H7 (cell line): ENCODE measurements at regions not wholly inside any gene's neighbourhood (a gene's known extent, or its start where the extent isn't known, plus 50 kb on each side); places are given as distances from the start of the nearest gene placed in this dataset.

Experiments used
- DNase-seq: peaks from one replicate; pipeline ENCODE4 v3.0.0; 2012
- H3K27me3 ChIP-seq: 2 replicates; pipeline ENCODE4 v1.6.0; 2011; ENCODE audit warnings: mild to moderate bottlenecking, low read length; ENCODE audit not compliant: control insufficient read depth, insufficient read depth
- H3K36me3 ChIP-seq: replicated peaks from 2 replicates; pipeline ENCODE4 v1.5.1; 2011; ENCODE audit warnings: low read length; ENCODE audit not compliant: control insufficient read depth, insufficient read depth
- H3K4me3 ChIP-seq: 2 replicates; pipeline ENCODE4 v1.5.1; 2011; ENCODE audit warnings: low read depth, mild to moderate bottlenecking, control low read depth, low read length, moderate library complexity; ENCODE audit not compliant: insufficient read depth

GRCh38 chr5:135703016-135703550, 124.3 kb upstream of the CXCL14 start:
- no peak for DNase-seq

GRCh38 chr5:135702191-135702590, 123.4 kb upstream of the CXCL14 start:
- no peak for DNase-seq
- no peaks in the 10 kb centered on the region for H3K36me3 ChIP-seq
- no peak overlapping the region for H3K4me3 ChIP-seq
- H3K27me3 ChIP-seq: no peaks in the 10 kb centered on the region

More at GRCh38 chr5:135703016-135703550, 124.3 kb upstream of the CXCL14 start:
- no peak overlapping the region for H3K4me3 ChIP-seq
- H3K27me3 ChIP-seq: no peaks in the 10 kb centered on the region
- H3K36me3 ChIP-seq: no peaks in the 10 kb centered on the region

- no peaks in the 10 kb centered on the region for H3K36me3 ChIP-seq
- no peaks in the 10 kb centered on the region for H3K27me3 ChIP-seq
- DNase-seq: no peak
- H3K4me3 ChIP-seq: no peak overlapping the region
Observed at GRCh38 chr5:135700731-135701130, 121.9 kb upstream of the CXCL14 start.

GRCh38 chr5:135697959-135698345, 119.2 kb upstream of the CXCL14 start:
- Histone ChIP-seq H3K4me3 (no peak overlapping the region), H3K27me3 (no peaks in the 10 kb centered on the region; the same call in 1 of the 2 replicates), H3K36me3 (no peaks in the 10 kb centered on the region)
- DNase-seq: no peak

- no peak overlapping the region for H3K4me3 ChIP-seq
- DNase-seq: no peak
- no peaks in the 10 kb centered on the region; the same call in 1 of the 2 replicates for H3K27me3 ChIP-seq
- H3K36me3 ChIP-seq: no peaks in the 10 kb centered on the region
Observed at GRCh38 chr5:135697251-135697958, 118.6 kb upstream of the CXCL14 start.

GRCh38 chr5:135696317-135696716, 117.5 kb upstream of the CXCL14 start:
- Histone ChIP-seq H3K4me3 (no peak overlapping the region), H3K36me3 (no peaks in the 10 kb centered on the region), H3K27me3 (no peaks in the 10 kb centered on the region; the same call in 1 of the 2 replicates)
- DNase-seq: no peak

- no peaks in the 10 kb centered on the region; the same call in 1 of the 2 replicates for H3K27me3 ChIP-seq
- DNase-seq: no peak
- H3K36me3 ChIP-seq: no peaks in the 10 kb centered on the region
- H3K4me3 ChIP-seq: no peak overlapping the region
Observed at GRCh38 chr5:135695656-135696313, 117.0 kb upstream of the CXCL14 start.

- Histone ChIP-seq H3K4me3 (no peak overlapping the region), H3K36me3 (no peaks in the 10 kb centered on the region), H3K27me3 (no peaks in the 10 kb centered on the region; the same call in 1 of the 2 replicates)
- DNase-seq: no peak
Observed at GRCh38 chr5:135694906-135695305, 116.1 kb upstream of the CXCL14 start.

- H3K27me3 ChIP-seq: no peaks in the 10 kb centered on the region; the same call in 1 of the 2 replicates
- no peak overlapping the region for H3K4me3 ChIP-seq
- DNase-seq: no peak
- no peaks in the 10 kb centered on the region for H3K36me3 ChIP-seq
Observed at GRCh38 chr5:135694012-135694411, 115.2 kb upstream of the CXCL14 start.

GRCh38 chr5:135693371-135693955, 114.7 kb upstream of the CXCL14 start:
- DNase-seq: no peak
- Histone ChIP-seq H3K27me3 (no peaks in the 10 kb centered on the region; the same call in 1 of the 2 replicates), H3K4me3 (no peak overlapping the region), H3K36me3 (no peaks in the 10 kb centered on the region)

GRCh38 chr5:135691044-135691443, 112.3 kb upstream of the CXCL14 start:
- Histone ChIP-seq H3K36me3 (no peaks in the 10 kb centered on the region), H3K27me3 (no peaks in the 10 kb centered on the region; the same call in 1 of the 2 replicates), H3K4me3 (no peak overlapping the region)
- DNase-seq: no peak

GRCh38 chr5:135690466-135690865, 111.7 kb upstream of the CXCL14 start:
- no peak overlapping the region for H3K4me3 ChIP-seq
- DNase-seq: no peak
- no peaks in the 10 kb centered on the region; the same call in 1 of the 2 replicates for H3K27me3 ChIP-seq
- no peaks in the 10 kb centered on the region for H3K36me3 ChIP-seq

- no peak for DNase-seq
- Histone ChIP-seq H3K27me3 (no peaks in the 10 kb centered on the region), H3K36me3 (no peaks in the 10 kb centered on the region)
Observed at GRCh38 chr5:135689506-135689905, 110.7 kb upstream of the CXCL14 start.

GRCh38 chr5:135688385-135688784, 109.6 kb upstream of the CXCL14 start:
- Histone ChIP-seq H3K27me3 (no peaks in the 10 kb centered on the region), H3K36me3 (no peaks in the 10 kb centered on the region), H3K4me3 (no peak overlapping the region)
- no peak for DNase-seq

More at GRCh38 chr5:135689506-135689905, 110.7 kb upstream of the CXCL14 start:
- H3K4me3 ChIP-seq: no peak overlapping the region

GRCh38 chr5:135683189-135683588, 104.4 kb upstream of the CXCL14 start:
- DNase-seq: no peak
- Histone ChIP-seq H3K27me3 (no peaks in the 10 kb centered on the region), H3K36me3 (no peaks in the 10 kb centered on the region), H3K4me3 (no peak overlapping the region)
